GM12875 (cell line): ENCODE measurements at regions not wholly inside any gene's neighbourhood (a gene's known extent, or its start where the extent isn't known, plus 50 kb on each side); places are given as distances from the start of the nearest gene placed in this dataset.
"Not testable (repeated sequence)": the region's sequence is repeated elsewhere in the genome, so short reads cannot be mapped to it uniquely, and the experiment has no call there.

Experiments
- H3K4me3 ChIP-seq: one replicate; pipeline ENCODE4 v1.5.1; 2011; ENCODE audit warnings: low read depth, low read length, control low read depth
- CTCF ChIP-seq: IDR thresholded peaks from 2 replicates; pipeline ENCODE4 v1.5.1; 2011; ENCODE audit warnings: low read depth, mild to moderate bottlenecking, control low read depth, inconsistent platforms, low read length, moderate library complexity, borderline replicate concordance; ENCODE audit not compliant: insufficient read depth

- TF ChIP-seq CTCF = no peak
- no peak overlapping the region for H3K4me3 ChIP-seq
Measured at GRCh38 chr9:34773306-34773910, 63.5 kb upstream of the CCL21 start.

- H3K4me3 ChIP-seq = no peak overlapping the region
- no peak for TF ChIP-seq CTCF
Measured at GRCh38 chr9:34771007-34771406, 61.1 kb upstream of the CCL21 start.

GRCh38 chr9:34767087-34767486 is 57.2 kb upstream of the CCL21 start:
- H3K4me3 ChIP-seq = not testable (repeated sequence)

- TF ChIP-seq CTCF = peak; percentile 78
- not testable (repeated sequence) for H3K4me3 ChIP-seq
Measured at GRCh38 chr9:34760196-34761040, 50.5 kb upstream of the CCL21 start.
